Body of pancreas (tissue), 4 donors: ENCODE measurements at regions not wholly inside any gene's neighbourhood (a gene's known extent, or its start where the extent isn't known, plus 50 kb on each side); places are given as distances from the start of the nearest gene placed in this dataset.

Source experiments
- ATAC-seq: fragments of 150-250 bp; one replicate; pipeline ENCODE4 v1.9.1; 2016
- DNase-seq, 4 donors: peaks; one replicate each; pipeline ENCODE4 v3.0.0-alpha.2; 2019
- H3K27ac ChIP-seq, 4 donors: fragments of 200-600 bp; sonication (generic); 1 replicate in 3 of 4; 2 replicates in 1 of 4; pipeline versions ENCODE4 v1.5.1 to v1.6.1; 2016 to 2019; ENCODE audit warnings: mild to moderate bottlenecking in 1 of 4, mixed read lengths in 1 of 4, moderate library complexity in 1 of 4
- H3K27me3 ChIP-seq, 2 donors: fragments of 200-600 bp; sonication (generic); one replicate each; pipeline ENCODE4 v1.6.0; 2016; ENCODE audit warnings: mild to moderate bottlenecking in 1 of 2
- H3K36me3 ChIP-seq, 2 donors: fragments of 200-600 bp; sonication (generic); replicated peaks in 1 of 2; 2 replicates each; pipeline ENCODE4 v1.5.1; 2016; ENCODE audit warnings: low read depth in 2 of 2; ENCODE audit not compliant: insufficient read depth in 1 of 2
- H3K4me1 ChIP-seq: fragments of 200-600 bp; sonication (generic); one replicate; pipeline ENCODE4 v1.6.0; 2016
- H3K4me3 ChIP-seq, 2 donors: fragments of 200-600 bp; sonication (generic); 1 replicate in 1 of 2; 2 replicates in 1 of 2; pipeline ENCODE4 v1.5.1; 2016 to 2019
- H3K9me3 ChIP-seq, 3 donors: fragments of 200-600 bp; sonication (generic); 1 replicate in 2 of 3; 2 replicates in 1 of 3; pipeline ENCODE4 v1.5.1; 2016
- CTCF ChIP-seq, 7 experiments: fragments of 450-650 bp in 4 of 7; fragments of 200-600 bp in 3 of 7; sonication (generic) in 3 of 7; IDR thresholded peaks; one replicate each; pipeline ENCODE4 v1.5.1; 2016 to 2019; ENCODE audit warnings: antibody characterized with exemption in 7 of 7
- POLR2A ChIP-seq, 3 donors: fragments of 450-650 bp; IDR thresholded peaks; one replicate each; pipeline ENCODE4 v1.6.1; 2016; ENCODE audit warnings: antibody characterized with exemption in 3 of 3, mild to moderate bottlenecking in 2 of 3
- WGBS, 2 donors: methylation state at CpG; one replicate each; pipeline ENCODE4 v1.1.5; 2017; 5-methylcytosine and 5-hydroxymethylcytosine counted together
- intact Hi-C: fragments of 100-400 bp; cut with DNase I; formaldehyde crosslinking; loops from one replicate; pipeline ENCODE4 v1.15.1; 2023

DNA sequence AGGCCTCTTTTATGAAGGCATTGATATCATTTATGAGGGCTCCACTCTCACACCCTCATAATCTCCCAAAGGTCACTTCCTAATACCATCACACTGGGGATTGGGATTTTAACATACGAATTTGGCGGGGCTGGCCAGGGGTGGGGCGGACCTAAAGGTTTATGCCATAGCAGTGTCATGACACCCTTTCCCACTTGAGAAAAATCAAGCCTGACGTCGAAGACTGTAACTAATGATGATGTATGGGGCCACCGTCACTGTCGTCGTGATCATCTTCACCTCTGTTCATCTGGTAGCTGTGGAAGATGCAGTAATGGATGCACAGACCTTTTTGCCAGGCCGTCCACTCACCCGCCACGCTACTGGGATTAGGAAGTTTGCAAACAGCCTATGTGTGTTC, 912.1 kb downstream of the TBC1D22A start:
- H3K4me3 ChIP-seq, result no peak overlapping the region
- intact Hi-C loops, result no loop called here
- H3K27ac ChIP-seq, result no peak overlapping the region
- H3K9me3 ChIP-seq, result no peaks in the 10 kb centered on the region
- no peaks in the 10 kb centered on the region for H3K36me3 ChIP-seq
- WGBS, 2 donors, result 70 to 80% methylated on average over 11 of the region's 11 CpGs
- TF ChIP-seq CTCF (IDR thresholded peaks at IDR 0.05), result no peak
- no peak for TF ChIP-seq POLR2A (IDR thresholded peaks at IDR 0.05)
- ATAC-seq (no peak), DNase-seq (no peak)
- H3K4me1 ChIP-seq, result no peaks in the 10 kb centered on the region
- H3K27me3 ChIP-seq, result no peaks in the 10 kb centered on the region

DNA sequence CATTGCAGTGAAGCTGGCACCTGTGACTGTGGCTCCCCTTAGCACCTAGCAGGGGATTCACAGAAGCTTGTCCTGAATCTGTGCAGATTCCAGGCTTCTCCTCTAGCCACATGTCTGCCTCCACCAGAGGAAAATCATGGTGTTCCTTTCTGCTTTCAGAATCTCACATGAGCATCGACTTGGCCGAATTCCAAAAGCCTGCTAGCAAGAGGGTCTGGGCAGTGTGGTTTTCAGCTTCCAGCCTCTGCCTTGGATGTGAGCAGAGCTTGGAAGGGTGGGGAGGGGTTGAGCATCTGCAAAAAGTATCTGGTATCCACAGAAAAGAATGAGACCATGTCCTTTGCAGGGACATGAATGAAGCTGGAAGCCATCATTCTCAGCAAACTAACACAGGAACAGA, 911.1 kb downstream of the TBC1D22A start:
- Histone ChIP-seq H3K4me1 (no peaks in the 10 kb centered on the region), H3K27ac (no peak overlapping the region), H3K9me3 (no peaks in the 10 kb centered on the region), H3K4me3 (no peak overlapping the region), H3K27me3 (no peaks in the 10 kb centered on the region), H3K36me3 (no peaks in the 10 kb centered on the region)
- intact Hi-C loops, result no loop called here
- no peak for DNase-seq
- no peak for ATAC-seq
- no peak for TF ChIP-seq POLR2A (IDR thresholded peaks at IDR 0.05)
- TF ChIP-seq CTCF (IDR thresholded peaks at IDR 0.05), result no peak
- WGBS, 2 donors, result 32 to 52% methylated on average over 2 of the region's 2 CpGs

DNA sequence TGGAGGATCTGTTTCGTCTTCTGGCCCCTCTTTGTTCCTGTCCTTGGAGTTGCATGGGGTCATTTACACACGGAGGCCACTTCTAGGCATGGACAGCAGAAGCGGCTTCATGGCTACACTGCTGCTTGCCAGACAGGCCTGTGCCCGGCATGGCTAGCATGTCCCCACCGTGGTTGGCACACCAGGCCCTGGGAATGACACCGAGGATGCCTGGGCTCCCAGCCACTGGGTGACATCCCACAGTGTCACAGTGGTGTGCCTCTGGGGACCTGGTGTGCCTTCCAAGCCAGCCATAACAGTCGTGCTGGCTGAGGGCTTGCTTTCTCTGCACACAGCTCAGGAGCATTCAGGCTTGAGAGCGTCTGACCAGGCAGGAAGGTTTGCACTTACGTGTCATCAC, 910.1 kb downstream of the TBC1D22A start:
- H3K27ac ChIP-seq, result no peak overlapping the region
- no peak for ATAC-seq
- no peaks in the 10 kb centered on the region for H3K4me1 ChIP-seq
- H3K4me3 ChIP-seq, result no peak overlapping the region
- H3K36me3 ChIP-seq, result no peaks in the 10 kb centered on the region
- TF ChIP-seq POLR2A (IDR thresholded peaks at IDR 0.05), result no peak
- no peak for TF ChIP-seq CTCF (IDR thresholded peaks at IDR 0.05)
- DNase-seq, result no peak
- H3K27me3 ChIP-seq, result no peaks in the 10 kb centered on the region
- 71 to 74% methylated on average over 8 to 9 of the region's 9 CpGs for WGBS, 2 donors
- intact Hi-C loops, result no loop called here
- no peaks in the 10 kb centered on the region for H3K9me3 ChIP-seq

DNA sequence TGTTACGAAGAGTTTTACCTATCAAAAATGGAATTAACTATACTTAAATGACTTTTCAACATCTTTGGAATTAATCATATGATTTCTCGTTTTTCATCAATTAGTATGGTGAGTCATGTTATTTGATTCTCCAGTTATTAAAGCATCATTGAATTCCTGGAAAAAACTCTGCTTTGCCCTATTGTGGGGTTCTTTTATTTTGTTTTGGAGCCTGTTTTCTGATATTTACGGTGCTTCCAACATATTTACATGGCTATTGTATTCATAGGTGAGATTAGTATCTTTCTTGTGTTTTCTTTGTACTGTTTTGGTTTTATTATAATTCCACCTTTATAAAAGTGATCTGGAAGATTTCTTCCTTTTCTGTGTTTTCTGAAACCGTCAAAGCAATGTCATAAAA, 902.7 kb downstream of the TBC1D22A start:
- Histone ChIP-seq H3K27ac (no peak overlapping the region), H3K4me1 (no peaks in the 10 kb centered on the region), H3K36me3 (no peaks in the 10 kb centered on the region), H3K9me3 (no peaks in the 10 kb centered on the region), H3K4me3 (no peak overlapping the region), H3K27me3 (no peaks in the 10 kb centered on the region)
- ATAC-seq (no peak), DNase-seq (no peak)
- intact Hi-C loops, result no loop called here
- WGBS, 2 donors, result 56 to 62% methylated on average over 4 of the region's 4 CpGs
- TF ChIP-seq POLR2A (IDR thresholded peaks at IDR 0.05) (no peak), CTCF (IDR thresholded peaks at IDR 0.05) (no peak)

DNA sequence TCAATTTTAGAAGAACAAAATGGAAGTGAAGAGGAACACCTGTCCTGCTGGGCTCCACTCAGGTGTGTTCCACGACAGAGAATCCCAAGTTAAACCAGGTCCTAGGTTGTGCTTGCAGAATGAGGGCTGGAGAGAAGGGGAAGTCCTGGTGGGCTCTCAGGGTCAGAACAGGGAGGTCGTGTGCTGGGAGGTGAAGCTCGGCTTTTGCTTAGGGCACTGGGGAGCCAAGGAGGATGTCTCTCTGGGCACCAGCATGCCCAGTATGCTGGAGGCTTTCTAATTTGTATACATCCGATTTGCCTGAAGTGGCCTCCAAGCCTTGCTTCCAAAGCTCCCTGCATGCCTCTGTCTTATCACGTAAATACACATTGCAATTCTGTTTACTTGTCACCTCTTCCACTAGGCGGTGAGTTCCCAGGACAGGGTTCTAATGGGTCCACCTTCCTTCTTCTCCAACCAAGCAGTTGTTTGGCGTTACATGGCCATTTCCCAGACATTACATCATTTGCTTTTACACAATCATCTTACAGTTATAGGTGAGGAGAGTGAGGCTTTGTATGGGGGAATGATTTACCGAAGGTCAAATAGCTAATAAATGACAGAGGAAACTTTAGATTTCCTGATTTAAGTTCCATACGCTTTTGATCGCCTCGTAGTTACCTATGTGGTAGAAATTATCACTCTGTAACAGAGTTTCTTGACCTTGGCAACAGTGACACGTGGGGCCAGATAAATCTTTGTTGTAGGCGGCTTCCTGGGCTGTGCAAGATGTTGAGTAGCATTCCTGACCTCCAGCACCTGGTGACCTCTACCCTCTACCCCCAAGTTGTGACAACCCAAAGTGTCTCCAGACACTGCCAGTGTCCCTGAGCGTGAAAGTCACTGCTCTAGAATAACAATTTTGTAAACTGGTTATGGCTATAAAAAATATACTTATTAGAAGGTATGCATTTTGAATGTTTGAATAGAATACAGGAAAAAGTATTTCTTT, 901.5 kb downstream of the TBC1D22A start:
- TF ChIP-seq CTCF (IDR thresholded peaks at IDR 0.05) (no peak), POLR2A (IDR thresholded peaks at IDR 0.05) (no peak)
- Histone ChIP-seq H3K27me3 (no peaks in the 10 kb centered on the region), H3K27ac (no peak overlapping the region), H3K9me3 (no peaks in the 10 kb centered on the region), H3K4me3 (no peak overlapping the region), H3K36me3 (no peaks in the 10 kb centered on the region), H3K4me1 (no peaks in the 10 kb centered on the region)
- intact Hi-C loops, result no loop called here
- DNase-seq (no peak), ATAC-seq (no peak)
- WGBS, 2 donors, result 38 to 47% methylated on average over 14 of the region's 14 CpGs
